Panc1 (cell line): ENCODE measurements at regions not wholly inside any gene's neighbourhood (a gene's known extent, or its start where the extent isn't known, plus 50 kb on each side); places are given as distances from the start of the nearest gene placed in this dataset.

ENCODE experiments used
- ATAC-seq: fragments of 200-7000 bp; cut with Tn5 transposase; 2 replicates; pipeline ENCODE4 v1.9.1; 2020; ENCODE audit warnings: mild to moderate bottlenecking, moderate library complexity
- BruUV-seq: library from RNA; stranded (reverse); fragments of 400-500 nt; replicated peaks from 2 replicates; lab custom pipeline; 2021; lab: Mats Ljungman, UMichigan
- CTCF ChIA-PET: fragments of 300-600 bp; sonication (Branson Sonifier 250); formaldehyde crosslinking; loops from one replicate; lab custom pipeline; 2022; ENCODE audit warnings: antibody characterized with exemption; lab: Charles Lee
- POLR2A ChIA-PET: fragments of 300-600 bp; sonication (Branson Sonifier 250); formaldehyde crosslinking; loops from one replicate; lab custom pipeline; 2022; ENCODE audit warnings: antibody characterized with exemption; lab: Charles Lee
- DNase-seq: peaks from one replicate; pipeline ENCODE4 v3.0.0-alpha.2; 2010; ENCODE audit warnings: low read depth, low spot score
- H3K27ac ChIP-seq: 2 replicates; pipeline ENCODE4 v1.5.1; 2011; ENCODE audit warnings: mild to moderate bottlenecking, low read length, inconsistent platforms
- H3K27me3 ChIP-seq: fragments of 200-500 bp; sonication (Bioruptor generic); 2 replicates; pipeline ENCODE4 v1.6.0; 2014; ENCODE audit warnings: low read length, inconsistent platforms; ENCODE audit not compliant: control insufficient read depth, insufficient read depth
- H3K36me3 ChIP-seq: fragments of 200-500 bp; sonication (Bioruptor generic); 2 replicates; pipeline ENCODE4 v1.5.1; 2014; ENCODE audit warnings: inconsistent platforms, mild to moderate bottlenecking, low read length, moderate library complexity; ENCODE audit not compliant: control insufficient read depth, insufficient read depth
- H3K4me1 ChIP-seq: 2 replicates; pipeline ENCODE4 v1.5.1; 2011; ENCODE audit warnings: inconsistent platforms, mild to moderate bottlenecking, low read length, moderate library complexity; ENCODE audit not compliant: control insufficient read depth, insufficient read depth
- H3K4me3 ChIP-seq, 2 experiments: 2 replicates each; pipeline ENCODE4 v1.5.1; 2011 to 2012; ENCODE audit warnings: low read depth in 2 of 2, low read length in 2 of 2, mild to moderate bottlenecking in 2 of 2, inconsistent platforms in 1 of 2, moderate library complexity in 1 of 2
- H3K9me3 ChIP-seq: fragments of 200-500 bp; sonication (Bioruptor generic); 2 replicates; pipeline ENCODE4 v1.5.1; 2014; ENCODE audit warnings: low read depth, mild to moderate bottlenecking, inconsistent platforms, low read length, moderate library complexity; ENCODE audit not compliant: control insufficient read depth, insufficient read depth
- POLR2AphosphoS5 ChIP-seq: IDR thresholded peaks from 2 replicates; pipeline ENCODE4 v1.6.1; 2012; ENCODE audit warnings: mild to moderate bottlenecking, low read depth, low read length, moderate library complexity
- REST ChIP-seq, 2 experiments: IDR thresholded peaks; 2 replicates each; pipeline ENCODE4 v1.6.1; 2011 to 2012; ENCODE audit warnings: low read depth in 2 of 2, control low read depth in 1 of 2, low read length in 1 of 2, mild to moderate bottlenecking in 1 of 2, moderate library complexity in 1 of 2; ENCODE audit not compliant: insufficient read depth in 1 of 2
- SIN3A ChIP-seq: IDR thresholded peaks from 2 replicates; pipeline ENCODE4 v1.6.1; 2012; ENCODE audit warnings: low read depth, mild to moderate bottlenecking, low read length, moderate library complexity, borderline replicate concordance; ENCODE audit not compliant: insufficient read depth
- TCF7L2 ChIP-seq: IDR thresholded peaks from 2 replicates; pipeline ENCODE4 v1.6.1; 2011; ENCODE audit warnings: mild to moderate bottlenecking, low read depth, low read length, inconsistent platforms
- in situ Hi-C: cut with HindIII; loops from 2 replicates; pipeline ENCODE4 v1.10.0; 2016; ENCODE audit warnings: low sequenced_read_pairs, low pct_unique_long_range_greater_than_20kb
- intact Hi-C: fragments of 100-400 bp; cut with micrococcal nuclease; formaldehyde crosslinking; loops from one replicate; pipeline ENCODE4 v1.10.0; 2022; ENCODE audit not compliant: unreplicated experiment
- TF ChIP-seq, protein P1 (sequence below): fragments of 450-650 bp; IDR thresholded peaks from 2 replicates; pipeline ENCODE4 v1.5.1; 2017; ENCODE audit warnings: mild to moderate bottlenecking

DNA sequence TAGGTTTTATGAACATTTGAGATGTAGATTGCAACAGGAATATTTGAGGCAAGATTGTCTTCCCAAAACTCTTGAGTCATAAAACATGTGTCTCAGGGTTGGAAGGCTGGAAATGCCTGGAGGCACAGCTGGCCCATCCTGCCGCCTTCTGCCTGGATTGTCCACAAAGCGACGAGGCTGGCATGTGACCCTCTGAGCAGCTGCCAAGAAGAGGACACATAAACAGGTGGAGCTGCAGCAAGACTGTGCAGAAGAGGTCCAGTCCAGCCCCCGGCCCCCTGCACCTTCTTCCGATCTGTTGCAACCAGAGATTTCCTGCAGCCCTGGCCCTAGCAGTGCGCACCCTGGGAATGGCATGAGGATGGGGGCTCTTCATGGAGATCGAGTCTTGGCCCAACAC is 101.9 kb upstream of the BCOR start:
- POLR2A ChIA-PET, result no interaction called here
- in situ Hi-C loops, result no loop called here

DNA sequence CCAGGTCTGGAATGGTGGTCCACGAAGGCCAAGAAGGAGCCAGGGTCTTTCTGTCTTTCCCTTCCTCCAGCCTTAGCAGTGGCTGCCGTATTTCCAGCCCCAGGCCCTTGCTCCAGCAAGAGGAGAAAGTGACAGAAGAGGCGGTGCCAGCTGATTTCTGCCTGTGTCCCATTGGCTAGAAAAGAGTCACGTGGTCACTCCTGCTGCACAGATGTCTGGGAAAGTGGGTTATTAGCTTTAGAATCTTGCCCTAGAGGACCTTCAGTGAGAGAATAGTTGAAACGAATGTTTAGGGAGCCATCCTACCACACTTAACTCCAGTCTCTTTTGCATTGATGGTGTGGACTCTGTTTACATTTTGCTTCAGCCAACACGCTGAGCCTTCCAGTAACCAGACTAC is 99.3 kb upstream of the BCOR start:
- Histone ChIP-seq H3K9me3 (no peaks in the 10 kb centered on the region), H3K27ac (no peak overlapping the region), H3K4me1 (no peaks in the 10 kb centered on the region), H3K4me3 (no peak overlapping the region), H3K27me3 (no peaks in the 10 kb centered on the region), H3K36me3 (no peaks in the 10 kb centered on the region)
- ChIA-PET POLR2A (interaction anchor here (0.6 kb wide), 1 partner anchor 22 kb away, joined by 4 read pairs; no protein-coding TSS in a partner anchor), CTCF (no interaction called here)
- ATAC-seq (no peak), DNase-seq (no peak)
- intact Hi-C loops, result no loop called here
- BruUV-seq, result no TSS peak
- in situ Hi-C loops, result no loop called here
- TF ChIP-seq SIN3A, result no peak
- TF ChIP-seq POLR2AphosphoS5, result no peak
- TF ChIP-seq TCF7L2, result no peak
- TF ChIP-seq REST (IDR thresholded peaks at IDR 0.05; ENCODE audit: insufficient read depth in 1 of 2, low read depth in 2 of 2, low read length in 1 of 2), result no peak
- TF ChIP-seq, protein P1, sequence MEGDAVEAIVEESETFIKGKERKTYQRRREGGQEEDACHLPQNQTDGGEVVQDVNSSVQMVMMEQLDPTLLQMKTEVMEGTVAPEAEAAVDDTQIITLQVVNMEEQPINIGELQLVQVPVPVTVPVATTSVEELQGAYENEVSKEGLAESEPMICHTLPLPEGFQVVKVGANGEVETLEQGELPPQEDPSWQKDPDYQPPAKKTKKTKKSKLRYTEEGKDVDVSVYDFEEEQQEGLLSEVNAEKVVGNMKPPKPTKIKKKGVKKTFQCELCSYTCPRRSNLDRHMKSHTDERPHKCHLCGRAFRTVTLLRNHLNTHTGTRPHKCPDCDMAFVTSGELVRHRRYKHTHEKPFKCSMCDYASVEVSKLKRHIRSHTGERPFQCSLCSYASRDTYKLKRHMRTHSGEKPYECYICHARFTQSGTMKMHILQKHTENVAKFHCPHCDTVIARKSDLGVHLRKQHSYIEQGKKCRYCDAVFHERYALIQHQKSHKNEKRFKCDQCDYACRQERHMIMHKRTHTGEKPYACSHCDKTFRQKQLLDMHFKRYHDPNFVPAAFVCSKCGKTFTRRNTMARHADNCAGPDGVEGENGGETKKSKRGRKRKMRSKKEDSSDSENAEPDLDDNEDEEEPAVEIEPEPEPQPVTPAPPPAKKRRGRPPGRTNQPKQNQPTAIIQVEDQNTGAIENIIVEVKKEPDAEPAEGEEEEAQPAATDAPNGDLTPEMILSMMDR, result no peak

More for the DNA sequence above, 101.9 kb upstream of the BCOR start:
- H3K4me3 ChIP-seq, result no peak overlapping the region
- no peaks in the 10 kb centered on the region for H3K36me3 ChIP-seq
- no peak for TF ChIP-seq POLR2AphosphoS5
- no peak for TF ChIP-seq REST (IDR thresholded peaks at IDR 0.05; ENCODE audit: insufficient read depth in 1 of 2, low read depth in 2 of 2, low read length in 1 of 2)
- TF ChIP-seq, protein P1, result no peak
- TF ChIP-seq SIN3A, result no peak
- no peak for TF ChIP-seq TCF7L2
- H3K27ac ChIP-seq, result no peak overlapping the region
- BruUV-seq, result no TSS peak
- no peaks in the 10 kb centered on the region for H3K4me1 ChIP-seq
- H3K9me3 ChIP-seq, result no peaks in the 10 kb centered on the region
- intact Hi-C loops, result no loop called here
- CTCF ChIA-PET, result interaction anchor here (0.7 kb wide), 1 partner anchor 40 kb away, joined by 5 read pairs; no protein-coding TSS in a partner anchor
- DNase-seq, result no peak
- H3K27me3 ChIP-seq, result no peaks in the 10 kb centered on the region
- ATAC-seq, result no peak
